ENCODE measurements at regions not wholly inside any gene's neighbourhood (a gene's known extent, or its start where the extent isn't known, plus 50 kb on each side); places are given as distances from the start of the nearest gene placed in this dataset.

DNA sequence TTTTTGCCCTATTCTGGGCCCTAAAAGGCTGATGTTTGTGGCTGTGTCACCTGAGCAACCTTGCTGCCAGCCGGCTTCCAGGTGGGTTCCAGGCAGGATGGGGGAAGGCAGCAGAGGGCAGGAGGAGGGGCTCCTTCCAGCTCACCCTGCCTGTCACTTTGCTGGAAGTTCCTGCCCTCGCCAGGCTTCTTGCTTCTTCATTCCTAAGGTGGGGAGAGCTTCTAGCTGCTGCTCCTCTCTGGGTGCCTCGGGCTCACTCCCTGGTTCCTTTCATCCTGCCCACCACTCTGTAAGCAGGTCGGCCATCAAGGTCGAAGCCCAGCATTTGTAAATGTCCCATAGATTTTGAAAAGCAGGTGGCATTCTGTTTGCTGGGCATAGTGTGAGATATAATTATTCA lies 249.4 kb upstream of the HS6ST1 start:
- no TSS peak for BruUV-seq (replicated peaks)
- no peaks in the 10 kb centered on the region for H3K4me1 ChIP-seq (ENCODE audit: insufficient read depth, low read length, poor library complexity, severe bottlenecking)
- H3K36me3 ChIP-seq (ENCODE audit: insufficient read depth, low read length, poor library complexity, severe bottlenecking): no peaks in the 10 kb centered on the region
- H3K9me3 ChIP-seq (ENCODE audit: low read depth, low read length, poor library complexity, severe bottlenecking): no peaks in the 10 kb centered on the region
- ChIA-PET POLR2A (ENCODE audit: low non-redundant PET) (no interaction called here), CTCF (no interaction called here)
- intact Hi-C loops (cut with micrococcal nuclease; ENCODE audit: unreplicated experiment): no loop called here
- H3K27ac ChIP-seq (ENCODE audit: low read depth, low read length, poor library complexity, severe bottlenecking): no peak overlapping the region
- no peaks in the 10 kb centered on the region for H3K27me3 ChIP-seq (replicated peaks; ENCODE audit: insufficient read depth, low read depth, low read length, poor library complexity)
- H3K4me3 ChIP-seq (ENCODE audit: low read depth, low read length, poor library complexity, severe bottlenecking): no peak overlapping the region
- no peak for DNase-seq (ENCODE audit: low spot score)
- TF ChIP-seq, protein P1, sequence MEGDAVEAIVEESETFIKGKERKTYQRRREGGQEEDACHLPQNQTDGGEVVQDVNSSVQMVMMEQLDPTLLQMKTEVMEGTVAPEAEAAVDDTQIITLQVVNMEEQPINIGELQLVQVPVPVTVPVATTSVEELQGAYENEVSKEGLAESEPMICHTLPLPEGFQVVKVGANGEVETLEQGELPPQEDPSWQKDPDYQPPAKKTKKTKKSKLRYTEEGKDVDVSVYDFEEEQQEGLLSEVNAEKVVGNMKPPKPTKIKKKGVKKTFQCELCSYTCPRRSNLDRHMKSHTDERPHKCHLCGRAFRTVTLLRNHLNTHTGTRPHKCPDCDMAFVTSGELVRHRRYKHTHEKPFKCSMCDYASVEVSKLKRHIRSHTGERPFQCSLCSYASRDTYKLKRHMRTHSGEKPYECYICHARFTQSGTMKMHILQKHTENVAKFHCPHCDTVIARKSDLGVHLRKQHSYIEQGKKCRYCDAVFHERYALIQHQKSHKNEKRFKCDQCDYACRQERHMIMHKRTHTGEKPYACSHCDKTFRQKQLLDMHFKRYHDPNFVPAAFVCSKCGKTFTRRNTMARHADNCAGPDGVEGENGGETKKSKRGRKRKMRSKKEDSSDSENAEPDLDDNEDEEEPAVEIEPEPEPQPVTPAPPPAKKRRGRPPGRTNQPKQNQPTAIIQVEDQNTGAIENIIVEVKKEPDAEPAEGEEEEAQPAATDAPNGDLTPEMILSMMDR (conservative IDR thresholded peaks at IDR 0.05; ENCODE audit: low read depth, low read length): no peak
- no peak for TF ChIP-seq EZH2 (IDR thresholded peaks at IDR 0.05; ENCODE audit: borderline replicate concordance, low read depth, low read length, poor library complexity, severe bottlenecking)

DNA sequence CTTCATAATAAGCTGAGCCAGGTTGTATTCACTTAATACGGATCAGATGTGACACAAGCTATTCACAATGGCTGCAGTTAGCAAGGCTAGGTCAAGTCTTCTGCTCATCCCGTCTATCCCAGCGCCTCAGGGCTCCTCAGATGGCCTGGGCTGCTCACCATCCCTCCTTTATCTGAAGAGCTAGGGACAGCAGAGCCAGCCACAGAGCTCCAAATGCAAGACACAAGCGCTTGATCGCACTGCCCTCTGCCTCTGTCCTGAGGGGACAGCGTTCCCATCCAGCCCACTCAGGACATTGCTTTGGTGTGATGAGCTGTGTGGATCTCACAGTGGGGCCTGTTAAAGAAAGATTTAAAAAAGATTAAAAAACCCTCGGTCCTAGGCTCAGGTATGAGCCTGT lies 254.4 kb upstream of the HS6ST1 start:
- Histone ChIP-seq H3K9me3 (ENCODE audit: low read depth, low read length, poor library complexity, severe bottlenecking) (no peaks in the 10 kb centered on the region), H3K4me3 (ENCODE audit: low read depth, low read length, poor library complexity, severe bottlenecking) (no peak overlapping the region), H3K4me1 (ENCODE audit: insufficient read depth, low read length, poor library complexity, severe bottlenecking) (no peaks in the 10 kb centered on the region), H3K27ac (ENCODE audit: low read depth, low read length, poor library complexity, severe bottlenecking) (no peak overlapping the region), H3K36me3 (ENCODE audit: insufficient read depth, low read length, poor library complexity, severe bottlenecking) (no peaks in the 10 kb centered on the region), H3K27me3 (replicated peaks; ENCODE audit: insufficient read depth, low read depth, low read length, poor library complexity) (no peaks in the 10 kb centered on the region)
- intact Hi-C loops (cut with micrococcal nuclease; ENCODE audit: unreplicated experiment): no loop called here
- DNase-seq (ENCODE audit: low spot score): no peak
- POLR2A ChIA-PET (ENCODE audit: low non-redundant PET): no interaction called here
- BruUV-seq (replicated peaks): no TSS peak
- TF ChIP-seq, protein P1 (conservative IDR thresholded peaks at IDR 0.05; ENCODE audit: low read depth, low read length): no peak
- no peak for TF ChIP-seq EZH2 (IDR thresholded peaks at IDR 0.05; ENCODE audit: borderline replicate concordance, low read depth, low read length, poor library complexity, severe bottlenecking)
- CTCF ChIA-PET: no interaction called here

DNA sequence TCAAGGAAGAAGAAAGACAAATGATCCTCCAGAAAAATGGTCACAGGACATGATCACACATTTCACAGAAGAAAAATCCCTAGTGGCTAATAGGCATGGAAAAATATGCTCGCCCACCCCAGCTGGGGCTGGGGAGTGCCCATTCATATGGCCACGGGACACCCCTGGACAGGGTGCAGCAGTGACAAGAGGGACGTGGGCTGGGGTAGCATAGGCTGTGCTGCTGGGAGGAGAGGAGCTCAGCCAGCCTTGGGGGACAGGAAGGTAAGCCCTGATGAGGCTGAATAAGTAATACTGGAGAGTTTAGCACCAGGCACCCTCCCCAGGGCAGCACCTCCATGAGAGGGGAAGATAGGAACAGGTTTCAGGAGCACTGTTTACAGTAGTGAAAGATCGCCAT lies 254.9 kb upstream of the HS6ST1 start:
- Histone ChIP-seq H3K27ac (ENCODE audit: low read depth, low read length, poor library complexity, severe bottlenecking) (no peak overlapping the region), H3K9me3 (ENCODE audit: low read depth, low read length, poor library complexity, severe bottlenecking) (no peaks in the 10 kb centered on the region), H3K27me3 (replicated peaks; ENCODE audit: insufficient read depth, low read depth, low read length, poor library complexity) (no peaks in the 10 kb centered on the region), H3K4me3 (ENCODE audit: low read depth, low read length, poor library complexity, severe bottlenecking) (no peak overlapping the region), H3K4me1 (ENCODE audit: insufficient read depth, low read length, poor library complexity, severe bottlenecking) (no peaks in the 10 kb centered on the region), H3K36me3 (ENCODE audit: insufficient read depth, low read length, poor library complexity, severe bottlenecking) (no peaks in the 10 kb centered on the region)
- CTCF ChIA-PET: no interaction called here
- no TSS peak for BruUV-seq (replicated peaks)
- TF ChIP-seq EZH2 (IDR thresholded peaks at IDR 0.05; ENCODE audit: borderline replicate concordance, low read depth, low read length, poor library complexity, severe bottlenecking): no peak
- TF ChIP-seq, protein P1 (conservative IDR thresholded peaks at IDR 0.05; ENCODE audit: low read depth, low read length): no peak
- DNase-seq (ENCODE audit: low spot score): no peak
- intact Hi-C loops (cut with micrococcal nuclease; ENCODE audit: unreplicated experiment): no loop called here
- POLR2A ChIA-PET (ENCODE audit: low non-redundant PET): no interaction called here

Measured in A673 (cell line).